ENCODE measurements at regions not wholly inside any gene's neighbourhood (a gene's known extent, or its start where the extent isn't known, plus 50 kb on each side); places are given as distances from the start of the nearest gene placed in this dataset.

DNA sequence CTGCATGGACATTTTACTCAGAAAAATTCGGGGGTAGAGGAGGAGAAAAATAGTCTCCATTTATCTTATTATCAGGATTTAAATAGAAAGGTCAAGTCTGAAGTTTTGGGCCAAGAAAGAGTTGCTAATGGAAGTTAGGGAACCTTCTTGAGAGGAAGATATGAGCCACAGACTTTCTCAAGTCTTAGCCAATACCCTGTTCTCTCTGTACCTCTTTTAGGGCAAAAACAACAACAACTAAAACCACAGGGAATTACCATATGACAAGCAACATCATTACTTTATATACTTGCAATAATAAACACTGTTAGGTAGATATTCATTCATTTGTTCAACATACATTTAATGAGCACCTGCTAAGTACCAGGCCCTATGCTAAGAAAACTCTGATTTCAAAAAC is 282.2 kb upstream of the CDH5 start:
- TF ChIP-seq, protein P1, sequence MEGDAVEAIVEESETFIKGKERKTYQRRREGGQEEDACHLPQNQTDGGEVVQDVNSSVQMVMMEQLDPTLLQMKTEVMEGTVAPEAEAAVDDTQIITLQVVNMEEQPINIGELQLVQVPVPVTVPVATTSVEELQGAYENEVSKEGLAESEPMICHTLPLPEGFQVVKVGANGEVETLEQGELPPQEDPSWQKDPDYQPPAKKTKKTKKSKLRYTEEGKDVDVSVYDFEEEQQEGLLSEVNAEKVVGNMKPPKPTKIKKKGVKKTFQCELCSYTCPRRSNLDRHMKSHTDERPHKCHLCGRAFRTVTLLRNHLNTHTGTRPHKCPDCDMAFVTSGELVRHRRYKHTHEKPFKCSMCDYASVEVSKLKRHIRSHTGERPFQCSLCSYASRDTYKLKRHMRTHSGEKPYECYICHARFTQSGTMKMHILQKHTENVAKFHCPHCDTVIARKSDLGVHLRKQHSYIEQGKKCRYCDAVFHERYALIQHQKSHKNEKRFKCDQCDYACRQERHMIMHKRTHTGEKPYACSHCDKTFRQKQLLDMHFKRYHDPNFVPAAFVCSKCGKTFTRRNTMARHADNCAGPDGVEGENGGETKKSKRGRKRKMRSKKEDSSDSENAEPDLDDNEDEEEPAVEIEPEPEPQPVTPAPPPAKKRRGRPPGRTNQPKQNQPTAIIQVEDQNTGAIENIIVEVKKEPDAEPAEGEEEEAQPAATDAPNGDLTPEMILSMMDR (conservative IDR thresholded peaks at IDR 0.05; ENCODE audit: control insufficient read depth, insufficient read depth, low read depth, low read length), result no peak
- H3K4me3 ChIP-seq (ENCODE audit: control insufficient read depth, low read depth, low read length), result no peak overlapping the region
- DNase-seq (ENCODE audit: low read depth), result peak; percentile 25

DNA sequence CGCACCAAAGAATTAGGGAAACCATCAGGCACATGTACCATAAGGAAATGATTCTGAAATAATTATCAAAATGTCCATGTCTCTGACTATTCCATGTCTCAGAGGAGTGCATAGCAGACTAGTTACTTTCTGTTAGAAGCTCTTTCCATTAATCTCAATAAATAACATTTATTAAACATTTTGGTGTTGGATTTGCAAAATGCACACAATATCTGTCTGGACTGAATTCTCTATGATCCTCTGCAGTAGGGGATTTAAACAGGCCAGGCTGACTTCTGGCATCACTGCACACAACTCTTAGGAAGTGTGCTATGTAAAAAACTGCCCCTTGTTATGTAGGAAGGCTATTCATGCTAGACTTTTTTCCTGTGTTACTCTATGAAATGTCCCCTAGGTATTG is 283.3 kb upstream of the CDH5 start:
- no peak for DNase-seq (ENCODE audit: low read depth)
- TF ChIP-seq, protein P1 (conservative IDR thresholded peaks at IDR 0.05; ENCODE audit: control insufficient read depth, insufficient read depth, low read depth, low read length), result no peak
- H3K4me3 ChIP-seq (ENCODE audit: control insufficient read depth, low read depth, low read length), result no peak overlapping the region

DNA sequence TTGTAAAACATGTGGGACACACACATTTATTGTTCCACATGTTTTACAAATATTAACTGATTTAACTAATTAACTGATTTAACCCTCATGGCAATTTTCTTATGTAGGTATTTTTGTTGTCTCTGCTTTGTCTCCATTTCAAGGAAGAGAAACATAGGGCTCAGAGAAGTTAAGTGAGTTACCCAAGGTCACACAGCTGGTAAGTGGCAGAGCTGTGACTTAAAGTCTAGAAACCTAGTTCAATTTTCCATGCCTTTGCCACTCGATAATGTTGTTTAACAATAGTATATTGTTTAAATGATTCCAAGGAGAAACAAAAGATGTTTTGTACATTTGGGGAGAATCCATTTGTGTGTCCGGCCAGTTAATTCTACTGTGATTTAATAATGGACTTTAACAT is 284.1 kb upstream of the CDH5 start:
- TF ChIP-seq, protein P1 (conservative IDR thresholded peaks at IDR 0.05; ENCODE audit: control insufficient read depth, insufficient read depth, low read depth, low read length), result no peak
- no peak overlapping the region for H3K4me3 ChIP-seq (ENCODE audit: control insufficient read depth, low read depth, low read length)
- DNase-seq (ENCODE audit: low read depth), result no peak

DNA sequence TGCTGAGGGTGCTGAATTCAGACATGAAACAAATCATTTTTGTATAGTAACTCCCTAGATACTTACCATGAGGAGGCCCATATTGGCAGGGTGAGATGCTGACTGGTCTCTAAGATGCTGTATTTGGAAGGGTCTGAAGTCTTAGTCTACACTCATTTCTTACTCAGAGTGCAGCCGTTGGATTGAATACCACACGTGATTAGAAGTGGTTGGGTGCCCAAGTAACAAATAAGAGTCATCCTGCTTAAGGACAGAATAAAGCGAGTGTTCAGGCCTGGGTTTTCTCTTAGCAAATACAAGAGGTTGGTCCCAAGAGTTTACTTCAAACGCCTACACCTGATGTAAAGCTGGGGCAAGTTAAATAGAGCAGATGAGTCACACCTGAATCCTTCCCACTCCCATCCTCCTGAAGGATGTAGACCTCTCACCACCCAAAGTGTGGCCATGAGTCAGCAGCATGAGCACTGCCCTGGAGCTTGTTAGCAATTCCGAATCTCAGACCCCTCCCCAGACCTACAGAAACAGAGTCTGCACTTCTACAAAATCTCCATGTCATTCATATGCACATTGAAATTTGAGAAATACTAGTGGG is 284.6 kb upstream of the CDH5 start:
- TF ChIP-seq, protein P1 (conservative IDR thresholded peaks at IDR 0.05; ENCODE audit: control insufficient read depth, insufficient read depth, low read depth, low read length), result no peak
- H3K4me3 ChIP-seq (ENCODE audit: control insufficient read depth, low read depth, low read length), result no peak overlapping the region
- DNase-seq (ENCODE audit: low read depth), result peak; percentile 96

DNA sequence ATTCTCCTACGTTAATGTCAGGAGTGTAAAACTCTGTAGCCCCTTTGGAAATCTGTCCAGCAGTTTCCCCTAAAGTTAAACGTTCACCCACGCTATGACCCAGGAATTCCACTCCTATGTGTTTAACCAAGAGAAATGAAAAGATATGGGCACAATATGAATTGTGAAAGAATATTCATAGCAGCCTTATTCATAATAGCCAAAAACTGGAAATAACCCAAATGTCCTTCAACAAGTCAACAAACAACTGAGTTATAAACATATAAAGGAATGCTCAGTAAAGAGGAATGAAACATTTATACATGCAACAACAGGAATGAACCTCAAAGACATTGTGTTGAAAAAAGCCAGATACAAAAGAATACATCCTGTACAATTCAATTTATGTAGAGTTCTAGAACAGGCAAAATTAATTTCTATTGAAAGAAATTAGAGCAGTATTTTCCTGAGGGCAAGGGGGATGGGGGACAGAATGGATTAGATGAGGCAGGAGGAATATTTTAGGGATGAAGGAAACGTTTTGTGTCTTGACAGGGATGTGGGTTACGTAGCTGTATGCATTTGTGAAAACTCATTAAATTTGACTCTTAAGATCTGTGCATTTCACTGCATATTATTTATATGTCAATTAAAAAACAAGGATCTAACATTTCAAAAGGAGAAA is 286.7 kb upstream of the CDH5 start:
- TF ChIP-seq, protein P1 (conservative IDR thresholded peaks at IDR 0.05; ENCODE audit: control insufficient read depth, insufficient read depth, low read depth, low read length), result no peak
- DNase-seq (ENCODE audit: low read depth), result no peak
- H3K4me3 ChIP-seq (ENCODE audit: control insufficient read depth, low read depth, low read length), result no peak overlapping the region

DNA sequence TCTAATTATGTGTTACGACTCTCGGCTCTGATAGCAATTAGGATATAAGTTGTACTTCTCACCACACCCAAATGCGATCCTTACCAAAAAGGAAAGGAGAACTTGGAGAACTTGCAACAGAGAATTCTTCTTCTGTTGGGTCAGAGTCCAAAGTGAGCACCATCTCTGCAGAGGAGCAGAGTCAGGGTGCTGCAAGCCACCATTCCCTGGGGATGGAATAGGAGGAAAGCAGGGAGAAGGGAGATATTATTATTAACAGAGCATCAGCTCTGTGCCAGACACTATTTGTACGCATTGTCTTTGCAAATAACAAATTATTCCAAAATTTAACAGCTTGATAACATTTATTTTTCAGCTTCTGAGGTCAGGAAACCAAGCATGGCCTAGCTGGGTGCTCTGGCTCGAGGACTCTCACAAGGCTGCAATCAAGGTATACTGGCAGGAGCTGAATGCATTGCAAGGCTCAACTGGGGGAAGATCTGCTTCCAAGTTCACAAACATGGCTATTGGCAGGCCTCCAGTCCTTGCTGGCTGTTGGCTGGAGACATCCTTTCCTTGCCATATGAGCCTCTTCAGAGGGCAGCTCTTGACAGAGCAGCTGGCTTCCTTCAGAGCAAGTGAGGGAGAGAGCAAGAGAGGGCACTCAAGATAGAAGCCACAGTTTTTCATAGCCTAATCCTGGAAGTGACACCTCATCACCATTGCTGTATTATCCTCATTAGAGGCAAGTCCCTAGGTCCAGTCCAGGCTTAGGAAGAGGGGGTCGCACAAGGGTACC is 296.2 kb upstream of the CDH5 start:
- TF ChIP-seq, protein P1 (conservative IDR thresholded peaks at IDR 0.05; ENCODE audit: control insufficient read depth, insufficient read depth, low read depth, low read length), result no peak
- peak; percentile 52 for DNase-seq (ENCODE audit: low read depth)

More for the DNA sequence above, 296.2 kb upstream of the CDH5 start:
- no peak overlapping the region for H3K4me3 ChIP-seq (ENCODE audit: control insufficient read depth, low read depth, low read length)

Data from fibroblast of mammary gland (primary cell).